HPDE6-E6E7 (cell line): ENCODE measurements at regions not wholly inside any gene's neighbourhood (a gene's known extent, or its start where the extent isn't known, plus 50 kb on each side); places are given as distances from the start of the nearest gene placed in this dataset.

ENCODE experiments used
- DNase-seq: peaks from one replicate; pipeline ENCODE4 v3.0.0; 2011; ENCODE audit warnings: missing footprints; ENCODE audit errors: extremely low spot score

- no peak for DNase-seq
Observed at GRCh38 chr6:15994814-15995459, 133.9 kb upstream of the MYLIP start.

- no peak for DNase-seq
Observed at GRCh38 chr6:15993716-15994228, 135.1 kb upstream of the MYLIP start.

DNA sequence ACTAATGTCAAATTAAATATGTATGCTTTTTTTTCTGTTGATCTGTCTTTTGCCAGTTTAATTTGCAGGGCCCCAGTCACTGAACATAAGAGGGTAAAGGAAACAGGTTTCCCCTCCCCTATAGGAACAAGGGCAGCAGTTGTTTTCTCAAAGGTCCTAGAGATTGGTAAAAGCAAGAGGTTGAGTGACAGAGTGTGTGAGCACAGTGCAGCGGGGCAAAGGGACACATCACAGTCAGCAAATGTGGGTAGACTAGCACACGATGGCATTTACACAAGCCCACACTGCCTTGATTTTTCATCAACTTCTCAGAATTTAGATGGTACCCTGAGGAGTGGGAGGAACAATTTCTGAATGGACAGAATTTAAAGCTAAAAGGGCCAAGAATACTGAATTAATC is 138.7 kb upstream of the MYLIP start:
- no peak for DNase-seq

- no peak for DNase-seq
Observed at GRCh38 chr6:15989397-15989796, 139.5 kb upstream of the MYLIP start.

DNA sequence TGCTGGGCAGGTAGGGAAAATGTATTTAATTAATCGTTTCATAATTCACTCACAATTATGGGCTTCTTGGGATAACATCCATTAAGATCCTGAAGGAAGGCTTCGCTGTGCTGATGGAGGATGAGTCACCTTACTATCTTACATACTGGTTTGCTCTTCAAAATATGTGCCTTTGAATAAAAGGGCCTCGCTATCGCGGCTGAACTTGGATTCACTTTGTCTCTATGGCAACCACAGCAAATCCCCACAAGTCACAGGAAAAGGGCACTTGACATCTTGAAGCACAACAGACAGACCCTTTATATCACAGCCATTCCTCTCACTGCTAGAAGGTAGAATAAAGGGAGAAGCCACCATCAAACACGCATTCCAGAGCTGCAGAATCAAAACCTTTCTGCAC is 141.3 kb upstream of the MYLIP start:
- no peak for DNase-seq

DNA sequence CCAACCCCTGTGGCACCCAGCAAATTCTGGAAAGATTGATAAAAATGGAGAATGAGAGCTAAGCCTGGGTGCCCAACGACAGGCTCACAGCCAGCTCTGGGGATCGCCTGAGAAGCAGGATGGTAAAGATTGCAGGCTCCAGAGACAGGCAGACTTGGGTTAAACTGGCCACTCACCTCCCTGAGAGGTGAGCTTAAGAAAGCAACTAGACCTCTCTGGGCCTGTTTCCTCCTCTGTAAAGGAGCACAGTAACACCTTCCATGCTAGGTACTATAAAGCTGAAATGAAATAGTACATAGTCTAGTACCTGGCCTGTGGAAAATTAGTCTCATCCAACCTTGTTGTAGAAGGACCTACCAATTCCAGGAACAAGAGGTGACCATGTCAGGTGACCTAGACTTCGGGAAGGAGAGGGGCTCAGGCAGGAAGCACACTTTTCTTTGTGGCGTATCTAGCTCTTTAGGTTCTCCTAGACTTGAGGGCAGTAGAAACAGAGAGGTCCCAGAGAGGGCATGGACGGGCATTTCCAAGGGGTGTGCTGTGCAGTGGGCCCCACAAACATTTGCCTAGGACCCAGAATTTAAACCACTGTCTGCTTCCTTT is 142.8 kb upstream of the MYLIP start:
- DNase-seq: no peak

GRCh38 chr6:15985379-15985959 is 143.4 kb upstream of the MYLIP start:
- no peak for DNase-seq

- DNase-seq: no peak
Observed at GRCh38 chr6:15981956-15982355, 146.9 kb upstream of the MYLIP start.

GRCh38 chr6:15980801-15981200 is 148.1 kb upstream of the MYLIP start:
- DNase-seq: peak; percentile 15

DNA sequence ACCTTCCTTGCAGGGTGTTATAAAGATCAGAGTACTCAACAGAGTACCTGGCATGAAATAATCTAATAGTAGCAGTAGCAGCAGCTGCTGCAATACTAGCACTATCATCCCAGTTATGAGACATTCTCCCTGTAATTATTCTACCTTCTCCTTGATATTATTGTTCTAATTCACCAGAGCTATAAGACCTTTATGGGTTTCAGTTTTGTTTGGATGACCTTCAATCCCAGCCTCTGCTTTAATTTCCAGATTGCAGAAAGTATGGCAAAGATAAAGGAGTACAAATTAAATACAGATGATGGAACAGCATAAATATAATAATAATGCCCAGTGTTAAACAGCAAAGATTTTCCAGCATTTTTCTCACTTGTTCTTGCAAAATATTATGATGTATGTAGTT is 150.5 kb upstream of the MYLIP start:
- no peak for DNase-seq

GRCh38 chr6:15977050-15977449 is 151.8 kb upstream of the MYLIP start:
- no peak for DNase-seq

DNA sequence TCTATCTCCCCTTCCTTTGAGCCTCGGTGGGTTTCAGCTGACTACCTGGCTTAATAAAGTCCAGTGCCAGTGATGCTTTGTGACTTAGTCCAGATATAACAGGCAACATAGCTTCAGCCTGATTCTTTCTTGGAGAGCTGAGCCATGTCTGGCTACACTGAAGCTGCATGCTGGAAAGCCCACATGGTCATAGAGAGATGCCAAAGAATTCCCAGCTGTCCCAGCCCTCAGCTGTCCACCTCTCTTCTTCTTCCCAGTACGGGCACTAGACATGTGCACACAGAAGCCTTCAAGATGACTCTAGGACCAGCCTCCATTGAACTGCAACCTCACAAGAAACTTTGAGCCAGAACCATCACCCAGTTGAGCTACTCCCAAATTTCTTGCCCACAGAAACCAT is 154.1 kb upstream of the MYLIP start:
- no peak for DNase-seq

GRCh38 chr6:15970517-15970916 is 158.4 kb upstream of the MYLIP start:
- no peak for DNase-seq

GRCh38 chr6:15969236-15969778 is 159.6 kb upstream of the MYLIP start:
- peak; percentile 25 for DNase-seq

GRCh38 chr6:15968519-15968918 is 160.4 kb upstream of the MYLIP start:
- DNase-seq: no peak

DNA sequence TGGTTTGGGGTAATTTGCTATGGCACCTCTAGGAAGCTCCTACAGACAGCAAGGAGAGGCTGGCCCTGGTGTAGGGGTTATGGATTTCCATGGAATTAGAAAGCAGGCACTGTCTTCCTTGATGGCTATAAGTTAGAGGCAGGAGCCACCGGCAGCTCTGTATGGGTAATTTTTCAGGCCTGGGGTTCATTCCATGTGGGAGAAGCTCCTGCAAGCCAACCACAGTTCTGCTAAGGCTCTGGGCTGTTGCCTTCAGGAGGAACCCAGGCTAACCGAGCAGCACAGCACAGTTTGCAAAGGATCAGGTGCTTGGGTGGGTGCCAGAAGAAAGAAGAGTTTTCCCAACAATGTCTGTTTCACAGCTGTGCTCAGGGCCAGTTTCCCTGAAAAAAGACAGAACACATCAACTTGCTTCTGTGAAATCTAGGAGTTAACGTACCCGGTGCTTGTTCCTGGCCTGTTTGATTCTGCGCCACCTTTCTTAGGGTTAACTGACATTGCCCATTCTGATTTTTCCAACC is 162.8 kb upstream of the MYLIP start:
- no peak for DNase-seq

GRCh38 chr6:15962449-15962764 is 166.5 kb upstream of the MYLIP start:
- no peak for DNase-seq

GRCh38 chr6:15961635-15962448 is 167.0 kb upstream of the MYLIP start:
- DNase-seq: no peak

GRCh38 chr6:15960740-15961634 is 167.9 kb upstream of the MYLIP start:
- DNase-seq: no peak

- no peak for DNase-seq
Observed at GRCh38 chr6:15957655-15958169, 171.2 kb upstream of the MYLIP start.
